Left lung (tissue), 4 donors: ENCODE measurements at regions not wholly inside any gene's neighbourhood (a gene's known extent, or its start where the extent isn't known, plus 50 kb on each side); places are given as distances from the start of the nearest gene placed in this dataset.

Experiments used
- ATAC-seq: fragments of 200-7000 bp; cut with Tn5 transposase; one replicate; pipeline ENCODE4 v1.9.1; 2020; ENCODE audit warnings: moderate library complexity
- DNase-seq, 4 donors: peaks; one replicate each; pipeline ENCODE4 v3.0.0-alpha.2; 2013 to 2020
- H3K27ac ChIP-seq, 2 donors: fragments of 200-600 bp; sonication (generic) in 1 of 2; one replicate each; pipeline versions ENCODE4 v1.5.0 to v1.8.0; 2020 to 2021
- H3K27me3 ChIP-seq, 2 donors: fragments of 200-600 bp; sonication (generic) in 1 of 2; one replicate each; pipeline versions ENCODE4 v1.5.0 to v1.8.0; 2020 to 2021
- H3K36me3 ChIP-seq, 2 donors: fragments of 200-600 bp; sonication (generic) in 1 of 2; one replicate each; pipeline versions ENCODE4 v1.5.0 to v1.8.0; 2020 to 2021
- H3K4me1 ChIP-seq, 2 donors: fragments of 200-600 bp; one replicate each; pipeline ENCODE4 v1.8.0; 2021
- H3K4me3 ChIP-seq, 2 donors: fragments of 200-600 bp; sonication (generic) in 1 of 2; one replicate each; pipeline versions ENCODE4 v1.5.0 to v1.8.0; 2020 to 2021; ENCODE audit warnings: mild to moderate bottlenecking in 1 of 2
- H3K9me3 ChIP-seq, 2 donors: fragments of 200-600 bp; sonication (generic) in 1 of 2; one replicate each; pipeline versions ENCODE4 v1.5.0 to v1.8.0; 2020 to 2021
- CTCF ChIP-seq, 2 donors: fragments of 200-600 bp; sonication (generic) in 1 of 2; IDR thresholded peaks; one replicate each; pipeline versions ENCODE4 v1.5.0 to v1.8.0; 2021; ENCODE audit warnings: antibody characterized with exemption in 2 of 2
- intact Hi-C, 2 donors: fragments of 100-400 bp; cut with DNase I; formaldehyde crosslinking; loops; one replicate each; pipeline versions ENCODE4 v1.11.2 to v1.14.2; 2022
- donor health status: DM: no; HTN: yes; CAD: no.
- donor health status: DM: no; HTN: no; CAD: no.

GRCh38 chr18:53756610-53756972 is 467.9 kb downstream of the MBD2 start:
- peaks cover 0 to 6% of the 10 kb centered on the region in 2 donors for H3K4me1 ChIP-seq

GRCh38 chr18:53755914-53756609 is 468.4 kb downstream of the MBD2 start:
- Histone ChIP-seq H3K4me1 (peaks cover 0 to 6% of the 10 kb centered on the region in 2 donors), H3K9me3 (no peaks in the 10 kb centered on the region), H3K4me3 (no peak overlapping the region), H3K36me3 (no peaks in the 10 kb centered on the region), H3K27me3 (no peaks in the 10 kb centered on the region), H3K27ac (peak overlapping the region; percentile 42 to 69)
- DNase-seq (peak; percentile 12 to 73 (median 52)), ATAC-seq (peak; percentile 80)
- intact Hi-C loops = no loop called here
- no peak for TF ChIP-seq CTCF (IDR thresholded peaks at IDR 0.05)

More at GRCh38 chr18:53756610-53756972, 467.9 kb downstream of the MBD2 start:
- no peak for TF ChIP-seq CTCF (IDR thresholded peaks at IDR 0.05)
- intact Hi-C loops = no loop called here
- DNase-seq (peak in 1 of 4 donors; percentile 15), ATAC-seq (peak; percentile 73)
- no peaks in the 10 kb centered on the region for H3K9me3 ChIP-seq
- H3K36me3 ChIP-seq = no peaks in the 10 kb centered on the region
- H3K27ac ChIP-seq = peak overlapping the region; percentile 42 to 54
- H3K27me3 ChIP-seq = no peaks in the 10 kb centered on the region
- H3K4me3 ChIP-seq = no peak overlapping the region

- H3K9me3 ChIP-seq = no peaks in the 10 kb centered on the region
- peaks cover 0 to 6% of the 10 kb centered on the region in 2 donors for H3K4me1 ChIP-seq
- H3K36me3 ChIP-seq = no peaks in the 10 kb centered on the region
- no peak for TF ChIP-seq CTCF (IDR thresholded peaks at IDR 0.05)
- intact Hi-C loops = no loop called here
- no peak overlapping the region for H3K27ac ChIP-seq
- no peak overlapping the region for H3K4me3 ChIP-seq
- ATAC-seq (no peak), DNase-seq (no peak)
- no peaks in the 10 kb centered on the region for H3K27me3 ChIP-seq
These were observed 470.3 kb downstream of the MBD2 start for GRCh38 chr18:53754154-53754553.

GRCh38 chr18:53753601-53754000 is 470.9 kb downstream of the MBD2 start:
- no peak overlapping the region for H3K27ac ChIP-seq
- H3K27me3 ChIP-seq = no peaks in the 10 kb centered on the region
- DNase-seq = no peak
- no peaks in the 10 kb centered on the region for H3K9me3 ChIP-seq
- no peak for ATAC-seq
- intact Hi-C loops = no loop called here
- no peak for TF ChIP-seq CTCF (IDR thresholded peaks at IDR 0.05)
- H3K4me1 ChIP-seq = peaks cover 0 to 6% of the 10 kb centered on the region in 2 donors
- H3K36me3 ChIP-seq = no peaks in the 10 kb centered on the region
- H3K4me3 ChIP-seq = no peak overlapping the region

GRCh38 chr18:53752781-53753367 is 471.6 kb downstream of the MBD2 start:
- H3K27ac ChIP-seq = no peak overlapping the region
- DNase-seq (no peak), ATAC-seq (peak; percentile 56)
- H3K36me3 ChIP-seq = no peaks in the 10 kb centered on the region
- no peaks in the 10 kb centered on the region for H3K27me3 ChIP-seq
- H3K4me3 ChIP-seq = no peak overlapping the region
- H3K4me1 ChIP-seq = peaks cover 0 to 6% of the 10 kb centered on the region in 2 donors
- intact Hi-C loops = no loop called here
- no peak for TF ChIP-seq CTCF (IDR thresholded peaks at IDR 0.05)
- H3K9me3 ChIP-seq = no peaks in the 10 kb centered on the region
